Esophagus squamous epithelium (tissue), 4 donors: ENCODE measurements at regions not wholly inside any gene's neighbourhood (a gene's known extent, or its start where the extent isn't known, plus 50 kb on each side); places are given as distances from the start of the nearest gene placed in this dataset.

Experiments
- CTCF ChIP-seq, 6 experiments: fragments of 450-650 bp in 4 of 6; fragments of 200-600 bp in 2 of 6; sonication (generic) in 2 of 6; IDR thresholded peaks; one replicate each; pipeline ENCODE4 v1.5.1; 2016 to 2019; ENCODE audit warnings: antibody characterized with exemption in 6 of 6, mild to moderate bottlenecking in 4 of 6, moderate library complexity in 4 of 6
- POLR2A ChIP-seq, 4 donors: fragments of 450-650 bp; IDR thresholded peaks; one replicate each; pipeline ENCODE4 v1.6.1; 2017; ENCODE audit warnings: antibody characterized with exemption in 4 of 4, mild to moderate bottlenecking in 4 of 4, moderate library complexity in 3 of 4

GRCh38 chr12:123064366-123064765, 83.9 kb downstream of the ARL6IP4 start:
- no peak for TF ChIP-seq CTCF (IDR thresholded peaks at IDR 0.05)
- TF ChIP-seq POLR2A (IDR thresholded peaks at IDR 0.05): no peak
